GM18502 (cell line): ENCODE measurements at regions not wholly inside any gene's neighbourhood (a gene's known extent, or its start where the extent isn't known, plus 50 kb on each side); places are given as distances from the start of the nearest gene placed in this dataset.
"Not testable (repeated sequence)": the region's sequence is repeated elsewhere in the genome, so short reads cannot be mapped to it uniquely, and the experiment has no call there.

Source experiments
- ATAC-seq: cut with Tn5 transposase; IDR thresholded peaks from one replicate; pipeline ENCODE4 v1.9.1; 2021; ENCODE audit warnings: mild to moderate bottlenecking; ENCODE audit not compliant: unreplicated experiment, poor library complexity

GRCh38 chr5:166083183-166083959 lies 2208.1 kb upstream of the WWC1 start:
- ATAC-seq = no peak

- ATAC-seq = no peak
Measured at GRCh38 chr5:166086568-166086967, 2204.9 kb upstream of the WWC1 start.

GRCh38 chr5:166088389-166089039 lies 2202.9 kb upstream of the WWC1 start:
- ATAC-seq = no peak

GRCh38 chr5:166091931-166092330 lies 2199.5 kb upstream of the WWC1 start:
- ATAC-seq = no peak

GRCh38 chr5:166093312-166093711 lies 2198.1 kb upstream of the WWC1 start:
- no peak for ATAC-seq

- ATAC-seq = no peak
Measured at GRCh38 chr5:166102947-166103346, 2188.5 kb upstream of the WWC1 start.

GRCh38 chr5:166111021-166111420 lies 2180.4 kb upstream of the WWC1 start:
- no peak for ATAC-seq

GRCh38 chr5:166117072-166118066 lies 2174.1 kb upstream of the WWC1 start:
- ATAC-seq = no peak

GRCh38 chr5:166119506-166119905 lies 2171.9 kb upstream of the WWC1 start:
- ATAC-seq = no peak

GRCh38 chr5:166123717-166124116 lies 2167.7 kb upstream of the WWC1 start:
- no peak for ATAC-seq

GRCh38 chr5:166127766-166128570 lies 2163.5 kb upstream of the WWC1 start:
- ATAC-seq = no peak

- not testable (repeated sequence) for ATAC-seq
Measured at GRCh38 chr5:166145107-166145506, 2146.3 kb upstream of the WWC1 start.

GRCh38 chr5:166163996-166164610 lies 2127.3 kb upstream of the WWC1 start:
- no peak for ATAC-seq

- no peak for ATAC-seq
Measured at GRCh38 chr5:166165596-166165995, 2125.8 kb upstream of the WWC1 start.

GRCh38 chr5:166166071-166166470 lies 2125.4 kb upstream of the WWC1 start:
- ATAC-seq = no peak

GRCh38 chr5:166172597-166172996 lies 2118.8 kb upstream of the WWC1 start:
- no peak for ATAC-seq

- ATAC-seq = no peak
Measured at GRCh38 chr5:166178411-166179080, 2112.9 kb upstream of the WWC1 start.

- no peak for ATAC-seq
Measured at GRCh38 chr5:166185185-166185584, 2106.3 kb upstream of the WWC1 start.
